DMS114 treated with DMSO at 0.1 percent for 48 hours (cell line): ENCODE measurements at regions not wholly inside any gene's neighbourhood (a gene's known extent, or its start where the extent isn't known, plus 50 kb on each side); places are given as distances from the start of the nearest gene placed in this dataset.
"Not testable (repeated sequence)": the region's sequence is repeated elsewhere in the genome, so short reads cannot be mapped to it uniquely, and the experiment has no call there.

Experiments used
- DNase-seq: peaks from one replicate; lab custom pipeline; 2025; ENCODE audit not compliant: unreplicated experiment; lab: John Stamatoyannopoulos, UW

- not testable (repeated sequence) for DNase-seq
These were observed 233.4 kb upstream of the FRG1 start for GRCh38 chr4:189707227-189707626.

DNA sequence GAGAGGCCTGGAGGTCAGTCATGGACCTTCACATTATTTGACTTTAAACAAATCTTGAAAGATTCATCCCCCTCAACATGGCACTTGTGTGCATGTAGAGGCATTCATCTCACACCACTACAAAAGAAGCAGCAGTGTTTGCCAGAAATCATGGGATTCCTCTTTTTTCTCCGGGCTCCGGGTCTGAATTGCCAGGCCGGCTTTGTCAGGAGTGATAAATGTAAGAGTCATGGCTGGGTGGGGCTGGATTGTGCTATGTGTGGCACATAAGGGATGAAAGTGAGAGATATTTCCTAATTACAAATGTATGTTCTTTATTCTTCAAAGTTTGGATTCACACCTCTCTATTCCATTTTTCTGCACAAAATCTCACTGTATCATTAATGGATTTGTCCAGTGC lies 228.7 kb upstream of the FRG1 start:
- DNase-seq, result not testable (repeated sequence)

DNA sequence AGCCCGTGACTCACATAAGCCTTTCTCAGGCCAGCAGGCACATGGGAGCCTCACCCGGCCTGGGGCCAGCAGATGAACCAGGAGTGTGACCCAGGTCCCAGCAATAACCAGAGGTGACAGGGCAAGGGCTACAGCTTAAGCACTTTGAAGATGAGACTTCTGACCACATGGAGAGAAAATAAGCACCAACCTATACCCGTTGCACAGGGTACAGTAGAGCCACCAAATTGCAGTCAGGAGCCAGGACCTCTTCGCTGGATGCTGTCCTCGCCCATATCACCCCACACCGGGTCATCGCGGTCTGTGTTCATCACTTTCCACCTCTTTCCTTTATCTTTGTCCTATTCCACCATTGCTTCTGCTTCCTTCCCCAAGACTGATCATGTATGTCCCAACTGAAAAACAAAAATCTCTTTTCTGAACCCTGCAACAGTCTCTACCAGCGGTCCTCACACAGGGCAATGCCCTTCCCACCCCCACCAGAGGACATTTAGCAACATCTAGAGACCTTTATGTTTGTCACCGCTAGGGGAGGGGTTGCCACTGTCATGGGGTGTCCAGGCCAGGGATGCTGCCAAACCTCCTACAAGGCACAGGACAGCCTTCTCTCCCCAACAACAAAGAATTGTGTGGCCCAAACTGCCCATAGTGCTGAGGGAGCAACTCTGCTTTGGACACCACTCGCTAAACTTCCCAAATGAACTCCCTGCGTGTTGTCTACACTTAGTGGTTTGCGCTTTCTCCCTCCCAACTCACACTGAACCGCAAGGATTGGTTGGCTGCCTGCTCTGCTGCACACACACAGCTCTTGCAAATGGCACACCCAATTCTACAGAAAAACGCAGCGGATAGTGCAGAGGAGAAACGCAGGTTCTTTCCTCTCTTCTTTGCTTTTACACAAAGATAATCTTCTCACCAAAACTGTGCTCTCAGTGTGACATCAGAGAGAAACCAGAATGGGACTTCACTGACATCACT lies 219.4 kb upstream of the FRG1 start:
- peak; percentile 1 for DNase-seq

- peak; percentile 89 for DNase-seq
These were observed 218.2 kb upstream of the FRG1 start for GRCh38 chr4:189722324-189723003.

GRCh38 chr4:189727982-189728638 lies 212.6 kb upstream of the FRG1 start:
- not testable (repeated sequence) for DNase-seq

DNA sequence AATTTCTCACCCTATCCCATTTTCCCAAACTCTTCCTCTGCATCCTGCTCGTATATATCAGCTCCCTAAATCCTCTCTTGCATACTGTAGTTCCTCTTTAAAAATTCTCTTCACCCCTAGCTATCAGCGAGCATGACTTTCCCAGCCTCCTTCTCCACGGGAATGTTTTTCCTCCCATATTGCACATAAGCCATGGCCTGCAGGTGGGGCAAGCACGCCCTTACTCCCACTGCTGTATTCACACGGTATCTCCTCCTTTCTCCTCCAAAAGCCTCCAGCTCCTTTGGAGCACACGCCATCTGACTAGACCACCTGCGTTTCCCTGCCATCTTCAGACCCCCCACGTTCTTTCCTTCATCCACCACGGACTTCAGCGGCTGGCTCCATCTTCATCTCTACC lies 208.7 kb upstream of the FRG1 start:
- DNase-seq, result not testable (repeated sequence)

DNA sequence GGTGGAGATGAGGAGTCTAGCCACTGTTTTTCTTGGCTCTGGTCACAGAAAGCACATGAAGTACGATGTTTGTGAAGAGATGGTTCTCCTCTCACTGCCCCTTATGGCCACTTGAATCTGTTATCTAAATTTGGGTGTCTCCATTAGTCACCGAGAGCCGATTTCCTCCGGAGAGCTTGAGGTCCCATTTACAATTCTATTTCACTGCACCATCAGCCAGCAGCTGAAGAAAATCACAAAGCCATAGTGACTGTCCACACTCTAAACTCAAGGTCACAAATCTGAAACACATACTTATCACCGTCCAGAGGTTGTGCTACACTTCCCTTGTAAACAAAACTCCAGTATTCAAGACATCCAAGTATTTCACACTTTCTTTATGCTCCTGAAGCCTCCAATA lies 207.2 kb upstream of the FRG1 start:
- not testable (repeated sequence) for DNase-seq

DNA sequence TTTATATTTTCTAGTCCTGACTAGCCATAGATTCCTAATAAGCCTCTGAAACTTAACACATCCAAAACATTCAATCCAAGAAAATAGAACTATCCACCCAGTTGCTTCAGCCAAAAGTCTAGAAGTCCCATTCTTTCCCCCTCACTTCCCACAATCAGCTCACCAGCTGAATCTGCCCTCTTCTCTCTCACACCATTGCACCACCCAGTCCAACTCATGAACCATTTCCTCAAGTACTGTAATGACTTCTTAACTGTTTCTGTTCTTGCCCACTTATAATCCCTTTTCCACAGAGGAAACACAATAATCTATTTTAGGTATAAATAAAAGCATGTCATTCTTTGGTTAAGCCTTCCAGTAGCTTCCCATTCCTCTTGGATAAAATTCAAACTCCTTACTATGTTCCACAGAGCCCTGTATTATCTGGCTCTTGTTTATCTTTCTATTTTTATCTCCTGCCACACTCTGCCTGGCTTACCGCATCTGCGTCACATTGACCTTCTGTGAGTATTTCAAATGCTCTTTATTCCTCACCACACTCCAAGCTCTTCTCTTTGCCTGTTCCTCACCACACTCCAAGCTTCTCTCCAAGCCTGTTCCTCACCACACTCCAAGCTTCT lies 205.9 kb upstream of the FRG1 start:
- not testable (repeated sequence) for DNase-seq

GRCh38 chr4:189736656-189737055 lies 204.0 kb upstream of the FRG1 start:
- DNase-seq, result not testable (repeated sequence)

DNA sequence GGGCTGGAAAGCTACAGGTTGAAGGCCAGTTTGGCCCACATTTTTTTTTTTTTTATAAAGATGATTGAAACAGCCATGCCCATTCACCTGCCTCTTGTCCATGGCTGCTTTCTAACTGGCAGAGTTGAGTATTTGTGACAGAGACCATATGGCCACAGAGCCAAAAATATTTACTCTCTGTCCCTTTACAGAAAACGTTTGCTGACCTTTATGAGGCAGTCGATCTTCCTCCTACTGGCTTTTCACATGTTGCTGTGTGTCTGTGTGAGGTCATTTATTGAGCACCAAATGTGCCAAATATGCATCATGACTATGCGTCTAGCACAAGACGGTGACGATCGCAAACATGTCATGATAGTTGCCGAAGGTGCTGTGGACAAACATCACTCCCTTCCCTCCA lies 200.6 kb upstream of the FRG1 start:
- DNase-seq, result not testable (repeated sequence)

GRCh38 chr4:189740873-189741272 lies 199.8 kb upstream of the FRG1 start:
- DNase-seq, result no peak

DNA sequence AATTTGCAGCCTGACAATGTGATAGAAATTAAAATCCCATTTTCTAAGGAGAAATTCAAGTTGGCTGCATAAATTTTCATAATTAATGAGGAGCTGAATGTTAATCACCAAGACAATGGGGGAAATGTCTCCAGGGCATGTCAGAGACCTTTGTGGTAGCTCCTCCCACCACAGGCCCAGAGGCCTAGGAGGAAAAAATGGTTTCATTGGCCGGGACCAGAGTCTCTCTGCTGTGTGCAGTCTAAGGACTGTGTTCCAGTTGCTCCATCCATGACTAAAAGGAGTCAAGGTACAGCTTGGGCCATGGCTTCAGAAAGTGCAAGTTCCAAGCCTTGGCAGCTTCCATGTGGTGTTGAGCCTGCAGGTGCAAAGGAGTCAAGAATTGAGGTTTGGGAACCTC lies 187.6 kb upstream of the FRG1 start:
- not testable (repeated sequence) for DNase-seq

- DNase-seq, result no peak
These were observed 177.1 kb upstream of the FRG1 start for GRCh38 chr4:189763583-189763982.

DNA sequence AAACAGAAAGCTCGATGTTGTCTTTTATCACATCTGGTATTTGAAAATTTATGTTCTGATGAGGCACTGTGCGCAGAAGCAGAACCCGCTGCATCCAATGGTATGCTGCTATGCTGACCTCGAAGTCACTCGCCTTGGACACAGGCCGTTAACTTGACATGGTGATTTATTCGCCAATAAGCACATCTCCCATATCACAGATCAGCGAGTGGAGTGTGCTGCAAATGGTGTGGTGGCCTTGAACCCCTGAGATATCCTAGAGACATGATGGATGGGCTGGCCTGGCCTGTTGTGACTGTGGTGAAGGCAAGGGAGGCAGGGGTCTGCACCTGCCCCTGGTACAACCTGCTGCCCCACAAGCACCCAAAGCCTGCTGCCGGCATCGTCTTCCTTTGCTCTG lies 175.4 kb upstream of the FRG1 start:
- no peak for DNase-seq

DNA sequence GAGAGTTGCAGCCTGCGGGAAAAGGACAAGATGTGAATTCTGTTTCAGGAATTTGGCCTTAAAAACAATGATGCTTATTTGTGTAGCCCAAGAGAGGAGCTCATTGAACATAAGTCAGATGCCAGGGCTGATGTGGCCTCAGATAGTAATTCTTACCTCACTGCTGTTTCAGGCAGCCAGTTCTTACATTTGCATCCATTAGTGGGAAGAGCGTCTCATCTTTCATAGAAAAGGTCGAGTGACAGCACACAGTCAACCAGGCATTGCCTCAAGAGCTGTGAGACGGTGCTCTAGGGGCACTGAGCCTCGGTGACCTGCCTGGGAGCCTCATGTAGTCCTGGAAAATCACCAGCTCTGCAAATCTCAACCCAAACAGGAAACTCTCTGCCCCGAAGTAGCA lies 174.9 kb upstream of the FRG1 start:
- DNase-seq, result no peak

GRCh38 chr4:189767941-189768340 lies 172.7 kb upstream of the FRG1 start:
- DNase-seq, result no peak

- no peak for DNase-seq
These were observed 171.5 kb upstream of the FRG1 start for GRCh38 chr4:189769131-189769530.

DNA sequence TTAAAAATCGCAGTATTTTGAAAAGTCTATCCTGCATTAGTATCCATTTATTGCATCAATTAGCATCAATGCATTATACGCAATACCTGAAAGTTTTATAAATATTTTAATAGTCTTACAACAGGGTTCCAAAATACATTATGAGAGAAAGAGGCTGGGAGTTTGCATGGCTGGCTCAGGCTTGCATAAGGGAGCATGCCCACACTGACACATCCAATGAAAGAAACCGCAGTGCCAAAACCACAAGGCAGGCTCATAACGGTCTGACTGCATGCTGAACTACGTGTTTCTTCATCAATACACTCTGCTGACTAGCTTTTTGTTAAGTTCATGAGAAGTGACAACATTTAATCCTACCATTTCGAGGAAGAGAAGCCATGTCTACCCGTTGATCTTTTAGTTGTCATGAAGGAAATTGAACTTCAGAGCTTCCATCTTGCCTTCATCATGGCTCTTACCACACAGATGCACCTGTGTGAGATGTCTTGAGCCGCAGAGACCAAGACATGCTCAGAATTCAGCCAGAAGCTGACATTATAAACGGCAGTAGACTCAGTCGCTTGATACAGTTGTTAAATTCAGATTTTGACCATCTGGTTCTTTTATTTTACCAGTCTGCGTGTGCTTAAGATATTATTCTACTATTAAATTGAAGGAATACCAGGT lies 168.8 kb upstream of the FRG1 start:
- no peak for DNase-seq

DNA sequence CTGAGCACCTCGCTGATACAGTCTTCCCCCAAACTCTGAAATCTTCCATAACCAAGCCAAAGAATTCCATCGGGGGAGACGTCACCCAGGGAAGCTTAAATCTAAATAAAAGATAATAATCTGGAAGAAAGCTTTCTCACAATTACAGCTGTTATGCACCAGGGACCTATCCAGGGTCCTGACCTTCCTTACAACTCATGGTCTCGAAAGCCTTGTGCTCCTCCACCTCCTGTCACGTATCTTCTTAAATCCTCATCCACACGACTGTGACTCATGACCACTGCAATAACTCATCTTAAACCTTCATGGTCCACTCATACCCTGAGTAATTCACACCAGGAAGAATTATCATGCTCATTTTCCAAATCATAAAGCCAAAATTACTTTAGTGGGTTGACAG lies 166.8 kb upstream of the FRG1 start:
- no peak for DNase-seq

GRCh38 chr4:189779281-189779980 lies 161.2 kb upstream of the FRG1 start:
- DNase-seq, result no peak
